GM12878 (cell line): ENCODE measurements at regions not wholly inside any gene's neighbourhood (a gene's known extent, or its start where the extent isn't known, plus 50 kb on each side); places are given as distances from the start of the nearest gene placed in this dataset.

ENCODE experiments used
- ATAC-seq: fragments of 200-7000 bp; cut with Tn5 transposase; 3 replicates; pipeline ENCODE4 v1.9.1; 2020; ENCODE audit warnings: mild to moderate bottlenecking, moderate library complexity
- BruUV-seq: library from RNA; stranded (reverse); fragments of 400-500 nt; replicated peaks from 2 replicates; lab custom pipeline; 2021; lab: Mats Ljungman, UMichigan
- CTCF ChIA-PET: fragments of 300-600 bp; sonication (Branson Sonifier 250); formaldehyde crosslinking; extraction: SDS; loops from one replicate; lab custom pipeline; 2021; ENCODE audit warnings: inconsistent platforms; lab: Yijun Ruan, JAX
- POLR2A ChIA-PET: fragments of 350-600 bp; formaldehyde crosslinking; extraction: SDS; loops from one replicate; lab custom pipeline; 2021; ENCODE audit warnings: inconsistent platforms; lab: Charles Lee
- RAD21 ChIA-PET: fragments of 300-600 bp; sonication (Branson Sonifier 250); formaldehyde crosslinking; loops from one replicate; lab custom pipeline; 2023; ENCODE audit warnings: antibody characterized with exemption; ENCODE audit not compliant: unreplicated experiment; lab: Charles Lee
- SMC1A ChIA-PET: fragments of 300-600 bp; sonication (Branson Sonifier 250); formaldehyde crosslinking; loops from one replicate; lab custom pipeline; 2023; ENCODE audit not compliant: unreplicated experiment, uncharacterized antibody; lab: Charles Lee
- DNase-seq: peaks from one replicate; pipeline ENCODE4 v3.0.0-alpha.2; 2011; ENCODE audit warnings: low read depth, low spot score
- FAIRE-seq: peaks from 3 replicates; lab custom pipeline; 2011; peaks lifted over from hg19 to GRCh38; lab: Jason Lieb, UNC
- H2AFZ ChIP-seq: 2 replicates; pipeline ENCODE4 v1.6.0; 2011; ENCODE audit warnings: low read depth, low read length, control low read depth; ENCODE audit not compliant: control insufficient read depth
- H3K27ac ChIP-seq: 2 replicates; pipeline ENCODE4 v1.5.1; 2011; ENCODE audit warnings: control low read depth; ENCODE audit not compliant: control insufficient read depth, insufficient read depth
- H3K27me3 ChIP-seq, 2 experiments: replicated peaks in 1 of 2; 2 replicates each; pipeline versions ENCODE4 v1.6.0 to v1.6.1; 2011; ENCODE audit warnings: low read length in 1 of 2; ENCODE audit not compliant: control insufficient read depth in 2 of 2, insufficient read depth in 2 of 2
- H3K36me3 ChIP-seq, 2 experiments: 2 replicates each; pipeline ENCODE4 v1.5.1; 2011; ENCODE audit warnings: low read length in 1 of 2; ENCODE audit not compliant: control insufficient read depth in 2 of 2, insufficient read depth in 2 of 2
- H3K4me1 ChIP-seq: 2 replicates; pipeline ENCODE4 v1.6.1; 2011; ENCODE audit warnings: mild to moderate bottlenecking, low read length, moderate library complexity, mixed read lengths; ENCODE audit not compliant: control insufficient read depth, insufficient read depth
- H3K4me2 ChIP-seq: 2 replicates; pipeline ENCODE4 v1.6.0; 2011; ENCODE audit warnings: control low read depth; ENCODE audit not compliant: control insufficient read depth, insufficient read depth
- H3K4me3 ChIP-seq: fragments of 200-600 bp; sonication (generic); 2 replicates; pipeline ENCODE4 v1.5.1; 2016
- H3K79me2 ChIP-seq: 2 replicates; pipeline ENCODE4 v1.6.0; 2011; ENCODE audit warnings: low read length; ENCODE audit not compliant: control insufficient read depth, insufficient read depth
- H3K9ac ChIP-seq: 2 replicates; pipeline ENCODE4 v1.8.0; 2011; ENCODE audit warnings: low read length, control low read depth, mixed read lengths; ENCODE audit not compliant: control insufficient read depth, insufficient read depth
- H3K9me3 ChIP-seq: replicated peaks from 3 replicates; pipeline ENCODE4 v1.5.1; 2011; ENCODE audit warnings: mild to moderate bottlenecking, low read length; ENCODE audit not compliant: control insufficient read depth, insufficient read depth
- H4K20me1 ChIP-seq: 2 replicates; pipeline ENCODE4 v1.6.0; 2011; ENCODE audit not compliant: control insufficient read depth, insufficient read depth
- ASH2L ChIP-seq: fragments of 300-600, 200-600 bp; sonication (generic); IDR thresholded peaks from 2 replicates; pipeline ENCODE4 v1.6.1; 2017; ENCODE audit warnings: low read depth, mild to moderate bottlenecking, borderline replicate concordance
- DPF2 ChIP-seq: fragments of 450-650 bp; IDR thresholded peaks from 2 replicates; pipeline ENCODE4 v1.6.1; 2017; ENCODE audit warnings: mild to moderate bottlenecking
- E2F4 ChIP-seq: IDR thresholded peaks from 2 replicates; pipeline ENCODE4 v1.6.1; 2012; ENCODE audit warnings: low read depth, low read length, improper control_type of control experiment
- E2F8 ChIP-seq: fragments of 450-650 bp; IDR thresholded peaks from 2 replicates; pipeline ENCODE4 v1.6.1; 2018; ENCODE audit warnings: mild to moderate bottlenecking, low read depth, moderate library complexity; ENCODE audit not compliant: partially characterized antibody
- EP300 ChIP-seq, 2 experiments: fragments of 150-350 bp in 1 of 2; IDR thresholded peaks; 2 replicates each; pipeline ENCODE4 v1.6.1; 2011 to 2012; ENCODE audit warnings: low read depth in 2 of 2, low read length in 2 of 2, borderline replicate concordance in 1 of 2, improper control_type of control experiment in 1 of 2, inconsistent platforms in 1 of 2; ENCODE audit not compliant: control insufficient read depth in 1 of 2
- GABPA ChIP-seq: IDR thresholded peaks from 2 replicates; pipeline ENCODE4 v1.6.1; 2014; ENCODE audit warnings: antibody characterized with exemption, low read depth, mild to moderate bottlenecking, inconsistent platforms
- HDGF ChIP-seq: fragments of 450-650 bp; IDR thresholded peaks from 2 replicates; pipeline ENCODE4 v1.6.1; 2016; ENCODE audit warnings: antibody characterized with exemption
- RB1 ChIP-seq: fragments of 450-650 bp; formaldehyde crosslinking; IDR thresholded peaks from 2 replicates; pipeline ENCODE4 v1.6.1; 2017; ENCODE audit warnings: mild to moderate bottlenecking, borderline replicate concordance
- REST ChIP-seq: IDR thresholded peaks from 2 replicates; pipeline ENCODE4 v1.6.1; 2012; ENCODE audit warnings: mild to moderate bottlenecking, low read depth, low read length
- RFX5 ChIP-seq: IDR thresholded peaks from 2 replicates; pipeline ENCODE4 v1.6.1; 2011; ENCODE audit warnings: low read depth, low read length, improper control_type of control experiment
- SMAD1 ChIP-seq: fragments of 450-650 bp; IDR thresholded peaks from 2 replicates; pipeline ENCODE4 v1.6.1; 2018; ENCODE audit warnings: mild to moderate bottlenecking, low read depth; ENCODE audit not compliant: partially characterized antibody
- SMC3 ChIP-seq: IDR thresholded peaks from 2 replicates; pipeline ENCODE4 v1.6.1; 2011; ENCODE audit warnings: low read length, improper control_type of control experiment, borderline replicate concordance
- TCF7 ChIP-seq: IDR thresholded peaks from 2 replicates; pipeline ENCODE4 v1.6.1; 2014; ENCODE audit warnings: antibody characterized with exemption, borderline replicate concordance
- WGBS: methylation state at CpG from one replicate; pipeline ENCODE4 v1.1.6; 2016; ENCODE audit warnings: low lambda C conversion rate; ENCODE audit not compliant: insufficient replicate concordance, insufficient coverage; ENCODE audit errors: missing lambda C conversion rate; 5-methylcytosine and 5-hydroxymethylcytosine counted together
- in situ Hi-C: fragments of 300-500 bp; cut with MboI; formaldehyde crosslinking; loops from 9 replicates; pipeline ENCODE4 v1.14.3; 2018; ENCODE audit warnings: mixed read lengths
- intact Hi-C: fragments of 100-400 bp; cut with micrococcal nuclease; formaldehyde crosslinking; loops from one replicate; pipeline ENCODE4 v1.14.2; 2022; ENCODE audit not compliant: unreplicated experiment
- TF ChIP-seq, protein P1 (sequence below): fragments of 450-650 bp; IDR thresholded peaks from 2 replicates; pipeline ENCODE4 v1.6.1; 2014; ENCODE audit warnings: mild to moderate bottlenecking
- TF ChIP-seq, protein P2 (sequence below): IDR thresholded peaks from 2 replicates; pipeline ENCODE4 v1.6.1; 2011; ENCODE audit warnings: mild to moderate bottlenecking, low read depth, low read length, moderate library complexity; ENCODE audit not compliant: insufficient replicate concordance

DNA sequence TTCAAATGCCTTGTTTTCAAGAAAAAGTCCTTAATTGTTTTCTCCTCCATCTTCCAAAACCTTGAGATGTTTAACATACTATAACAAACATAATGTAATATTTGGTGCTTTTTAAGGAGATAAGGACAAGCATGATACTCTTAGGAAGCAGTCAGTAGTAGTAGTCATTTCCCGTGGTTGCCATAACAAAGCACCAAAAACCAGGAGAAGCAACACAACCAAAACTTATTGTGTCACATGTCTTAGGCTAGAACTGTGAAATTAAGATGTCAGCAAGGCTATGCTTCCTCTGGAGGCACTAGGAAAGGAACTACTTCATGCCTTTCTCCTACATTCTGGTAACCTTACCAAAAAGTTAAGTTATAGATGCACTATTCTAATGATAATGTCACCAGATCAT is 106.8 kb downstream of the MBL2 start:
- SMC1A ChIA-PET = interaction anchor here (1.1 kb wide), 1 partner anchor 11 kb away, joined by 3 read pairs; no protein-coding TSS in a partner anchor
- TF ChIP-seq RB1 (no peak), SMAD1 (no peak), SMC3 (no peak), EP300 (IDR thresholded peaks at IDR 0.05; ENCODE audit: borderline replicate concordance in 1 of 2, control insufficient read depth in 1 of 2, low read depth in 2 of 2, low read length in 2 of 2) (no peak), REST (no peak), DPF2 (no peak), HDGF (no peak), E2F8 (no peak), TCF7 (no peak), RFX5 (no peak), E2F4 (no peak), ASH2L (no peak), GABPA (no peak)
- TF ChIP-seq, protein P1, sequence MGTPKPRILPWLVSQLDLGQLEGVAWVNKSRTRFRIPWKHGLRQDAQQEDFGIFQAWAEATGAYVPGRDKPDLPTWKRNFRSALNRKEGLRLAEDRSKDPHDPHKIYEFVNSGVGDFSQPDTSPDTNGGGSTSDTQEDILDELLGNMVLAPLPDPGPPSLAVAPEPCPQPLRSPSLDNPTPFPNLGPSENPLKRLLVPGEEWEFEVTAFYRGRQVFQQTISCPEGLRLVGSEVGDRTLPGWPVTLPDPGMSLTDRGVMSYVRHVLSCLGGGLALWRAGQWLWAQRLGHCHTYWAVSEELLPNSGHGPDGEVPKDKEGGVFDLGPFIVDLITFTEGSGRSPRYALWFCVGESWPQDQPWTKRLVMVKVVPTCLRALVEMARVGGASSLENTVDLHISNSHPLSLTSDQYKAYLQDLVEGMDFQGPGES = no peak
- TF ChIP-seq, protein P2, sequence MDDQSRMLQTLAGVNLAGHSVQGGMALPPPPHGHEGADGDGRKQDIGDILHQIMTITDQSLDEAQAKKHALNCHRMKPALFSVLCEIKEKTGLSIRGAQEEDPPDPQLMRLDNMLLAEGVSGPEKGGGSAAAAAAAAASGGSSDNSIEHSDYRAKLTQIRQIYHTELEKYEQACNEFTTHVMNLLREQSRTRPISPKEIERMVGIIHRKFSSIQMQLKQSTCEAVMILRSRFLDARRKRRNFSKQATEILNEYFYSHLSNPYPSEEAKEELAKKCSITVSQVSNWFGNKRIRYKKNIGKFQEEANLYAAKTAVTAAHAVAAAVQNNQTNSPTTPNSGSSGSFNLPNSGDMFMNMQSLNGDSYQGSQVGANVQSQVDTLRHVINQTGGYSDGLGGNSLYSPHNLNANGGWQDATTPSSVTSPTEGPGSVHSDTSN = no peak

More for the DNA sequence above, 106.8 kb downstream of the MBL2 start:
- Histone ChIP-seq H3K9me3 (no peaks in the 10 kb centered on the region), H3K79me2 (no peaks in the 10 kb centered on the region), H3K9ac (no peak overlapping the region), H2AFZ (no peak overlapping the region), H3K4me1 (no peaks in the 10 kb centered on the region), H4K20me1 (no peaks in the 10 kb centered on the region), H3K27me3 (no peaks in the 10 kb centered on the region), H3K27ac (no peak overlapping the region), H3K4me2 (no peak overlapping the region), H3K36me3 (no peaks in the 10 kb centered on the region), H3K4me3 (no peak overlapping the region)
- ChIA-PET POLR2A (no interaction called here), RAD21 (no interaction called here), CTCF (no interaction called here)
- FAIRE-seq = no peak
- no peak for DNase-seq
- no TSS peak for BruUV-seq
- in situ Hi-C loops (no loop called here), intact Hi-C loops (loop anchor here (2.0 kb wide), 1 partner anchor 21 kb away; no protein-coding TSS in a partner anchor)
- no peak for ATAC-seq
- WGBS = 0% methylated on average over 1 of the region's 1 CpG
